ENCODE measurements at regions not wholly inside any gene's neighbourhood (a gene's known extent, or its start where the extent isn't known, plus 50 kb on each side); places are given as distances from the start of the nearest gene placed in this dataset.

- TF ChIP-seq ZBTB33 (IDR thresholded peaks at IDR 0.05; ENCODE audit: extremely low read depth, insufficient replicate concordance, low read length) (no peak), ZNF274 (IDR thresholded peaks at IDR 0.05; ENCODE audit: low read depth, low read length) (no peak), TCF7L2 (IDR thresholded peaks at IDR 0.05; ENCODE audit: borderline replicate concordance, extremely low read depth, insufficient read depth, insufficient read length) (no peak), SP1 (IDR thresholded peaks at IDR 0.05; ENCODE audit: low read depth) (no peak), ELF1 (IDR thresholded peaks at IDR 0.05; ENCODE audit: borderline replicate concordance, low read depth) (no peak), FOSL1 (IDR thresholded peaks at IDR 0.05; ENCODE audit: low read depth) (no peak), CBX3 (IDR thresholded peaks at IDR 0.05; ENCODE audit: low read depth) (no peak), SIN3A (IDR thresholded peaks at IDR 0.05; ENCODE audit: low read depth) (no peak)
- POLR2A ChIA-PET = no interaction called here
- H3K36me3 ChIP-seq (ENCODE audit: control insufficient read depth in 1 of 2, insufficient read depth in 2 of 2, low read length in 2 of 2) = no peaks in the 10 kb centered on the region
- H3K79me2 ChIP-seq (ENCODE audit: insufficient read depth, low read length) = no peaks in the 10 kb centered on the region
- no peak overlapping the region for H3K4me2 ChIP-seq (ENCODE audit: low read length)
- no TSS peak for BruUV-seq (replicated peaks)
- H4K20me1 ChIP-seq (ENCODE audit: insufficient read depth) = no peaks in the 10 kb centered on the region
- no peaks in the 10 kb centered on the region for H3K9me2 ChIP-seq (ENCODE audit: insufficient read depth)
- no peak for ATAC-seq
- no peak for DNase-seq (ENCODE audit: low read depth, low spot score)
- RAD21 ChIA-PET (ENCODE audit: low non-redundant PET in 1 of 2, low total read pairs in 2 of 2, uncharacterized antibody in 2 of 2, unreplicated experiment in 2 of 2) = no interaction called here
- no peak overlapping the region for H3K27ac ChIP-seq (ENCODE audit: low read depth, low read length)
- H3K9me3 ChIP-seq (ENCODE audit: control insufficient read depth in 1 of 2, insufficient read depth in 1 of 2, low read depth in 1 of 2, low read length in 2 of 2) = no peaks in the 10 kb centered on the region
- no peaks in the 10 kb centered on the region for H3K27me3 ChIP-seq (ENCODE audit: insufficient read depth, low read length)
- H3K4me1 ChIP-seq (ENCODE audit: control insufficient read depth in 1 of 2, insufficient read depth in 2 of 2, low read length in 2 of 2) = no peaks in the 10 kb centered on the region
- H3K9ac ChIP-seq (ENCODE audit: low read length) = no peak overlapping the region
- H2AFZ ChIP-seq (ENCODE audit: low read depth, low read length, poor library complexity, severe bottlenecking) = no peak overlapping the region
- intact Hi-C loops (cut with micrococcal nuclease) = no loop called here
- CTCF ChIA-PET = no interaction called here
- no peak overlapping the region for H3K4me3 ChIP-seq (replicated peaks in 1 of 2; ENCODE audit: low read depth in 1 of 2, low read length in 2 of 2)
Observed at GRCh38 chrY:19265404-19265803, 479.1 kb downstream of the KDM5D start.

- no peak for DNase-seq (ENCODE audit: low read depth, low spot score)
- Histone ChIP-seq H3K27me3 (ENCODE audit: insufficient read depth, low read length) (no peaks in the 10 kb centered on the region), H3K79me2 (ENCODE audit: insufficient read depth, low read length) (no peaks in the 10 kb centered on the region), H3K27ac (ENCODE audit: low read depth, low read length) (no peak overlapping the region), H4K20me1 (ENCODE audit: insufficient read depth) (no peaks in the 10 kb centered on the region), H3K4me2 (ENCODE audit: low read length) (no peak overlapping the region), H3K36me3 (ENCODE audit: control insufficient read depth in 1 of 2, insufficient read depth in 2 of 2, low read length in 2 of 2) (no peaks in the 10 kb centered on the region), H2AFZ (ENCODE audit: low read depth, low read length, poor library complexity, severe bottlenecking) (no peak overlapping the region), H3K9ac (ENCODE audit: low read length) (no peak overlapping the region), H3K9me2 (ENCODE audit: insufficient read depth) (no peaks in the 10 kb centered on the region), H3K9me3 (ENCODE audit: control insufficient read depth in 1 of 2, insufficient read depth in 1 of 2, low read depth in 1 of 2, low read length in 2 of 2) (no peaks in the 10 kb centered on the region), H3K4me3 (replicated peaks in 1 of 2; ENCODE audit: low read depth in 1 of 2, low read length in 2 of 2) (no peak overlapping the region), H3K4me1 (ENCODE audit: control insufficient read depth in 1 of 2, insufficient read depth in 2 of 2, low read length in 2 of 2) (no peaks in the 10 kb centered on the region)
- TF ChIP-seq YY1 (IDR thresholded peaks at IDR 0.05; ENCODE audit: extremely low read depth, insufficient replicate concordance, low read depth, low read length) (no peak), EZH2phosphoT487 (IDR thresholded peaks at IDR 0.05; ENCODE audit: borderline replicate concordance) (no peak), REST (IDR thresholded peaks at IDR 0.05; ENCODE audit: low read depth) (no peak)
- CTCF ChIA-PET = no interaction called here
- RAD21 ChIA-PET (ENCODE audit: low non-redundant PET in 1 of 2, low total read pairs in 2 of 2, uncharacterized antibody in 2 of 2, unreplicated experiment in 2 of 2) = no interaction called here
- intact Hi-C loops (cut with micrococcal nuclease) = no loop called here
- POLR2A ChIA-PET = no interaction called here
- ATAC-seq = no peak
- BruUV-seq (replicated peaks) = no TSS peak
Observed at GRCh38 chrY:19262310-19262709, 482.2 kb downstream of the KDM5D start.
